HepG2 (cell line): ENCODE measurements at regions not wholly inside any gene's neighbourhood (a gene's known extent, or its start where the extent isn't known, plus 50 kb on each side); places are given as distances from the start of the nearest gene placed in this dataset.

Experiments used
- HMGXB3 ChIP-seq: sonication (generic); formaldehyde crosslinking; IDR thresholded peaks from 2 replicates; pipeline ENCODE4 v1.4.0; 2020; ENCODE audit warnings: missing genetic modification reagents, borderline replicate concordance
- MZF1 ChIP-seq: sonication (generic); formaldehyde crosslinking; IDR thresholded peaks from 2 replicates; pipeline ENCODE4 v1.8.1; 2023; ENCODE audit warnings: mild to moderate bottlenecking, missing genetic modification reagents, borderline replicate concordance
- NFATC3 ChIP-seq: sonication (generic); formaldehyde crosslinking; IDR thresholded peaks from 2 replicates; pipeline ENCODE4 v1.5.1; 2020; ENCODE audit warnings: mild to moderate bottlenecking, missing genetic modification reagents
- PRMT3 ChIP-seq: sonication (generic); formaldehyde crosslinking; IDR thresholded peaks from 2 replicates; pipeline ENCODE4 v1.8.1; 2022; ENCODE audit warnings: low read depth, mild to moderate bottlenecking, moderate library complexity, missing genetic modification reagents, borderline replicate concordance
- STAG1 ChIP-seq: sonication (generic); formaldehyde crosslinking; IDR thresholded peaks from 2 replicates; pipeline ENCODE4 v1.4.0; 2020; ENCODE audit warnings: missing genetic modification reagents
- TARDBP ChIP-seq: sonication (generic); formaldehyde crosslinking; IDR thresholded peaks from 2 replicates; pipeline ENCODE4 v1.8.0; 2022; ENCODE audit warnings: mild to moderate bottlenecking, missing genetic modification reagents
- THAP9 ChIP-seq: sonication (generic); formaldehyde crosslinking; IDR thresholded peaks from 2 replicates; pipeline ENCODE4; 2020; ENCODE audit warnings: missing genetic modification reagents, mild to moderate bottlenecking, borderline replicate concordance
- ZBTB43 ChIP-seq: sonication (generic); formaldehyde crosslinking; conservative IDR thresholded peaks from 2 replicates; pipeline ENCODE4 v1.4.0; 2020; ENCODE audit warnings: missing genetic modification reagents
- ZNF652 ChIP-seq: IDR thresholded peaks from 2 replicates; pipeline ENCODE4 v1.6.1; 2016; ENCODE audit warnings: low read depth, borderline replicate concordance
- ZNF691 ChIP-seq: sonication (generic); formaldehyde crosslinking; IDR thresholded peaks from 2 replicates; pipeline ENCODE4 v1.4.0; 2020; ENCODE audit warnings: missing genetic modification reagents, low read depth, mild to moderate bottlenecking, borderline replicate concordance
- ZSCAN5A ChIP-seq: sonication (generic); formaldehyde crosslinking; IDR thresholded peaks from 2 replicates; pipeline ENCODE4 v1.8.0; 2022; ENCODE audit warnings: mild to moderate bottlenecking, missing genetic modification reagents, borderline replicate concordance

- no peak for TF ChIP-seq ZNF652 (CRISPR knock-in tag)
- TF ChIP-seq TARDBP (CRISPR knock-in tag), result no peak
- TF ChIP-seq ZSCAN5A (CRISPR knock-in tag), result no peak
- TF ChIP-seq HMGXB3 (CRISPR knock-in tag), result no peak
- no peak for TF ChIP-seq STAG1 (CRISPR knock-in tag)
- TF ChIP-seq ZNF691 (CRISPR knock-in tag), result no peak
- TF ChIP-seq ZBTB43 (CRISPR knock-in tag), result no peak
- TF ChIP-seq NFATC3 (CRISPR knock-in tag), result no peak
- no peak for TF ChIP-seq THAP9 (CRISPR knock-in tag)
- TF ChIP-seq MZF1 (CRISPR knock-in tag), result no peak
- TF ChIP-seq PRMT3 (CRISPR knock-in tag), result no peak
Observed at GRCh38 chr10:59562126-59562525, 147.5 kb downstream of the SLC16A9 start (continued).
